ENCODE measurements at regions not wholly inside any gene's neighbourhood (a gene's known extent, or its start where the extent isn't known, plus 50 kb on each side); places are given as distances from the start of the nearest gene placed in this dataset.

DNA sequence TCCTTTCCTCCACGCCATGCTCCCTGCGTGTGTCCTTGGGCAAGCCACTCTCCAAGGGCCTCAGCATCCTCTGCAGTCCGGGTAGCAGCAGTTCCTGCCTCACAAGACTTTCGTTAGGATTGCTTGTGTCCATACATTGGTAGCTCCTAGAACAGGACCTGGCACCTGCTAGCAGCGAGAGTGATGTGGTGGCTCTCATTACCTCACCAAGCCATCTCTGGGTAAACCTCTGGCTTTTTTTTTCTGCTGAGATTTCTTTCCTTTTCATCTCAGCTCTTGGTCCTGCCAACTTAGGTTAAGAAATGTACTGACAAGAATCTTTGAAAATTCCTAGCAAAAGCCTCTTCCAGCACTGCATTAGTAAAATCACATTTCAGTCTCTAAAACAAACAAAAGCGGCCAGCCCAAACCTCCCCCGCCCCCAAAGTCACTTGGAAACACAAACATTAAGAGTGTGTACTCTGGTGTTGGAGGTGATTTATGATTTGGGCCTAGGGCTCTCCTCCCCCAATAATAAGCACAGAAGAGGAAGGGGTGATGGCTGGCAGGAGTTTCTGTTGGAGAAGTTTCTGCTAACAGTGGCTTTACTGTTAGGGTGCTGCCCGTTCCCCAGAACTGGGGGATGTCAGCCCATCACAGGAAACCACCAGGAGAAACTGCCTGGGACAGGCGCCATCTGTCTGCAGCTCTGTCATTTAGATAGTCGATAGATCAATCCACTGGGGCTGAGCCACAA is 199.2 kb downstream of the CD83 start:
- TF ChIP-seq, protein P1, sequence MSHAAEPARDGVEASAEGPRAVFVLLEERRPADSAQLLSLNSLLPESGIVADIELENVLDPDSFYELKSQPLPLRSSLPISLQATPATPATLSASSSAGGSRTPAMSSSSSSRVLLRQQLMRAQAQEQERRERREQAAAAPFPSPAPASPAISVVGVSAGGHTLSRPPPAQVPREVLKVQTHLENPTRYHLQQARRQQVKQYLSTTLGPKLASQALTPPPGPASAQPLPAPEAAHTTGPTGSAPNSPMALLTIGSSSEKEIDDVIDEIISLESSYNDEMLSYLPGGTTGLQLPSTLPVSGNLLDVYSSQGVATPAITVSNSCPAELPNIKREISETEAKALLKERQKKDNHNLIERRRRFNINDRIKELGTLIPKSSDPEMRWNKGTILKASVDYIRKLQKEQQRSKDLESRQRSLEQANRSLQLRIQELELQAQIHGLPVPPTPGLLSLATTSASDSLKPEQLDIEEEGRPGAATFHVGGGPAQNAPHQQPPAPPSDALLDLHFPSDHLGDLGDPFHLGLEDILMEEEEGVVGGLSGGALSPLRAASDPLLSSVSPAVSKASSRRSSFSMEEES (CRISPR knock-in tag; IDR thresholded peaks at IDR 0.05), result no peak
- TF ChIP-seq POLR2AphosphoS5 (IDR thresholded peaks at IDR 0.05; ENCODE audit: low read depth, low read length), result no peak
- no peak for TF ChIP-seq CREM (IDR thresholded peaks at IDR 0.05)
- TF ChIP-seq CREM (CRISPR knock-in tag; IDR thresholded peaks at IDR 0.05), result no peak
- no peak for TF ChIP-seq GTF2F1 (IDR thresholded peaks at IDR 0.05; ENCODE audit: low read length)
- TF ChIP-seq TSC22D2 (CRISPR knock-in tag; IDR thresholded peaks at IDR 0.05; ENCODE audit: borderline replicate concordance), result no peak

Data from HepG2 (cell line).